MCF 10A (cell line): ENCODE measurements at regions not wholly inside any gene's neighbourhood (a gene's known extent, or its start where the extent isn't known, plus 50 kb on each side); places are given as distances from the start of the nearest gene placed in this dataset.

Experiments
- BruUV-seq: library from RNA; stranded (reverse); fragments of 400-500 nt; replicated peaks from 2 replicates; lab custom pipeline; 2021; lab: Mats Ljungman, UMichigan
- CTCF ChIA-PET: fragments of 300-600 bp; sonication (Branson Sonifier 250); formaldehyde crosslinking; extraction: SDS; loops from one replicate; lab custom pipeline; 2021; ENCODE audit warnings: antibody characterized with exemption, inconsistent platforms; lab: Yijun Ruan, JAX
- POLR2A ChIA-PET: fragments of 300-600, 350-650 bp; sonication (Branson Sonifier 250); formaldehyde crosslinking; extraction: SDS; loops from one replicate; lab custom pipeline; 2020; ENCODE audit warnings: antibody characterized with exemption, inconsistent platforms; lab: Yijun Ruan, JAX
- DNase-seq: peaks from one replicate; pipeline ENCODE4 v3.0.0-alpha.2; 2018; ENCODE audit not compliant: unreplicated experiment
- H3K27ac Mint-ChIP-seq: one replicate; pipeline ENCODE4 v1.8.0; 2022; ENCODE audit warnings: mild to moderate bottlenecking, low read depth, mixed read lengths; ENCODE audit not compliant: unreplicated experiment
- H3K27me3 Mint-ChIP-seq: one replicate; pipeline ENCODE4 v1.8.0; 2022; ENCODE audit warnings: mixed read lengths; ENCODE audit not compliant: insufficient read depth, unreplicated experiment
- H3K36me3 Mint-ChIP-seq: one replicate; pipeline ENCODE4 v1.8.0; 2022; ENCODE audit warnings: mild to moderate bottlenecking, moderate library complexity, mixed read lengths; ENCODE audit not compliant: insufficient read depth, unreplicated experiment
- H3K4me1 Mint-ChIP-seq: one replicate; pipeline ENCODE4 v1.8.0; 2022; ENCODE audit warnings: mixed read lengths; ENCODE audit not compliant: insufficient read depth, unreplicated experiment
- H3K4me3 Mint-ChIP-seq: one replicate; pipeline ENCODE4 v1.8.0; 2022; ENCODE audit warnings: mild to moderate bottlenecking, moderate library complexity, mixed read lengths; ENCODE audit not compliant: unreplicated experiment
- H3K9me3 Mint-ChIP-seq: one replicate; pipeline ENCODE4 v1.8.0; 2022; ENCODE audit warnings: mixed read lengths; ENCODE audit not compliant: unreplicated experiment
- intact Hi-C: fragments of 100-400 bp; cut with micrococcal nuclease; formaldehyde crosslinking; loops from 2 replicates; pipeline ENCODE4 v1.14.1; 2022
- TF ChIP-seq, protein P1 (sequence below): fragments of 200-600 bp; IDR thresholded peaks from one replicate; pipeline ENCODE4 v1.8.0; 2022; ENCODE audit warnings: antibody characterized with exemption, mild to moderate bottlenecking; ENCODE audit not compliant: unreplicated experiment

- no TSS peak for BruUV-seq
- DNase-seq, result no peak
- H3K4me3 Mint-ChIP-seq, result no peak overlapping the region
- no peaks in the 10 kb centered on the region for H3K9me3 Mint-ChIP-seq
- no peaks in the 10 kb centered on the region for H3K4me1 Mint-ChIP-seq
- CTCF ChIA-PET, result interaction anchor here (0.6 to 0.9 kb wide), 2 partner anchors 480 to 1175 kb away, joined by 3 to 4 read pairs; no protein-coding TSS in a partner anchor
- H3K27me3 Mint-ChIP-seq, result no peaks in the 10 kb centered on the region
- TF ChIP-seq, protein P1, sequence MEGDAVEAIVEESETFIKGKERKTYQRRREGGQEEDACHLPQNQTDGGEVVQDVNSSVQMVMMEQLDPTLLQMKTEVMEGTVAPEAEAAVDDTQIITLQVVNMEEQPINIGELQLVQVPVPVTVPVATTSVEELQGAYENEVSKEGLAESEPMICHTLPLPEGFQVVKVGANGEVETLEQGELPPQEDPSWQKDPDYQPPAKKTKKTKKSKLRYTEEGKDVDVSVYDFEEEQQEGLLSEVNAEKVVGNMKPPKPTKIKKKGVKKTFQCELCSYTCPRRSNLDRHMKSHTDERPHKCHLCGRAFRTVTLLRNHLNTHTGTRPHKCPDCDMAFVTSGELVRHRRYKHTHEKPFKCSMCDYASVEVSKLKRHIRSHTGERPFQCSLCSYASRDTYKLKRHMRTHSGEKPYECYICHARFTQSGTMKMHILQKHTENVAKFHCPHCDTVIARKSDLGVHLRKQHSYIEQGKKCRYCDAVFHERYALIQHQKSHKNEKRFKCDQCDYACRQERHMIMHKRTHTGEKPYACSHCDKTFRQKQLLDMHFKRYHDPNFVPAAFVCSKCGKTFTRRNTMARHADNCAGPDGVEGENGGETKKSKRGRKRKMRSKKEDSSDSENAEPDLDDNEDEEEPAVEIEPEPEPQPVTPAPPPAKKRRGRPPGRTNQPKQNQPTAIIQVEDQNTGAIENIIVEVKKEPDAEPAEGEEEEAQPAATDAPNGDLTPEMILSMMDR, result no peak
- intact Hi-C loops, result no loop called here
- POLR2A ChIA-PET, result no interaction called here
- no peak overlapping the region for H3K27ac Mint-ChIP-seq
- no peaks in the 10 kb centered on the region for H3K36me3 Mint-ChIP-seq
Observed at GRCh38 chr13:104705031-104705750, 1639.0 kb upstream of the SLC10A2 start.

GRCh38 chr13:104701591-104701990 is 1635.4 kb upstream of the SLC10A2 start:
- no peak overlapping the region for H3K27ac Mint-ChIP-seq
- CTCF ChIA-PET, result no interaction called here
- no peaks in the 10 kb centered on the region for H3K4me1 Mint-ChIP-seq
- H3K9me3 Mint-ChIP-seq, result no peaks in the 10 kb centered on the region
- POLR2A ChIA-PET, result no interaction called here
- H3K27me3 Mint-ChIP-seq, result no peaks in the 10 kb centered on the region
- H3K4me3 Mint-ChIP-seq, result no peak overlapping the region
- no peaks in the 10 kb centered on the region for H3K36me3 Mint-ChIP-seq
- intact Hi-C loops, result no loop called here
- no TSS peak for BruUV-seq
- TF ChIP-seq, protein P1, result no peak
- DNase-seq, result no peak

DNA sequence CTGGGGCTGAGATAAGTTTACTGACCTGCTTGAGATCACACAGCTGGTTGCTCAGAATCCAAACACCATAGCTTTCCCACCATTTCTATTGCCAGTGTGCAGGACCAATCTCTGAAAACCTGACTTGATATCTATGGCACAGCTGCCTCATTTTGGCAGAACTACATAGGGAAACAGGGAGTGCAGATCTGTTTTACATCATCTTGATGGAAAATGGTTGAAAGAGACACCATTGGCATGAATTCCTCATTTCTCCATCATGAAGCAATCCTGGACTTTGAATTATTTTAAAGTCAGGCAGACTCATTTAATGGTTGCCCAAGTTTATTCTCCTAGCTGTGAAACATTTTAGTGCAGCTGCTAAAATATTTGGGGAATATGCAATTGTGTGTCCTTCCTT is 1628.2 kb upstream of the SLC10A2 start:
- TF ChIP-seq, protein P1, result no peak
- Mint-ChIP-seq H3K4me1 (no peaks in the 10 kb centered on the region), H3K9me3 (no peaks in the 10 kb centered on the region), H3K4me3 (no peak overlapping the region), H3K27ac (no peak overlapping the region), H3K27me3 (no peaks in the 10 kb centered on the region), H3K36me3 (no peaks in the 10 kb centered on the region)
- POLR2A ChIA-PET, result no interaction called here
- intact Hi-C loops, result no loop called here
- BruUV-seq, result no TSS peak
- CTCF ChIA-PET, result interaction anchor here (0.6 to 0.7 kb wide), 2 partner anchors 20 to 43 kb away, joined by 3 read pairs; no protein-coding TSS in a partner anchor
- no peak for DNase-seq

GRCh38 chr13:104693126-104693525 is 1626.9 kb upstream of the SLC10A2 start:
- no peaks in the 10 kb centered on the region for H3K9me3 Mint-ChIP-seq
- ChIA-PET POLR2A (no interaction called here), CTCF (no interaction called here)
- DNase-seq, result no peak
- no peak overlapping the region for H3K4me3 Mint-ChIP-seq
- no TSS peak for BruUV-seq
- H3K27me3 Mint-ChIP-seq, result no peaks in the 10 kb centered on the region
- H3K4me1 Mint-ChIP-seq, result no peaks in the 10 kb centered on the region
- no peak overlapping the region for H3K27ac Mint-ChIP-seq
- intact Hi-C loops, result no loop called here
- TF ChIP-seq, protein P1, result no peak
- no peaks in the 10 kb centered on the region for H3K36me3 Mint-ChIP-seq
